Umbilical cord (tissue), 1 donor: ENCODE measurements at regions not wholly inside any gene's neighbourhood (a gene's known extent, or its start where the extent isn't known, plus 50 kb on each side); places are given as distances from the start of the nearest gene placed in this dataset.

ENCODE experiments used
- DNase-seq: peaks from one replicate; pipeline ENCODE4 v3.0.0-alpha.2; 2015; ENCODE audit warnings: low spot score

- no peak for DNase-seq
Observed at GRCh38 chr10:123492016-123492415, 174.1 kb upstream of the GPR26 start.

DNA sequence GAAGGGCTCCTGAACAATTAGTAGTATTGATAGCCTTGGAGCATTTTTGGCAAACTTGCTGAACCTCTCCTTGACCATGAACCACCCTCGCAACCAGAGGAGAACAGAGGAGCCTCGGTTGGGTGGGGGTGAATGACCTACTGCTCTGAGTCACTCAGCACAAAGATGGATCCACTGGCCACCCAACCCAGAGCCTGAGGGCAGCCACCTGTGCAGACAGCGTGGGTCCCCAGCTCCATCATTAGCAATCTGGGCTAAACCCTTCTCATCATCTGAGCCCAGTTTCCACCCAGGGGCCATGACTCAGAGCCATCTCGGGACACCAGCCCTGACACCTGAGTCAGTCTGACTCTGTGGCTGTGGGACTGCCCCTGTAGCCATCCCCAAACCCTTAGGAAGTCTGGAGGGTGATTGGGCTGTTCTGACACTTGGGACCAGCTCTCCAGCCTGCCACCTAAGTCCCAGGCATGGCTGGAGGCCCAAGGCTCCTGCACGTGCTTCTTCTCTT lies 171.8 kb upstream of the GPR26 start:
- no peak for DNase-seq

GRCh38 chr10:123496375-123496774 lies 169.8 kb upstream of the GPR26 start:
- no peak for DNase-seq

DNA sequence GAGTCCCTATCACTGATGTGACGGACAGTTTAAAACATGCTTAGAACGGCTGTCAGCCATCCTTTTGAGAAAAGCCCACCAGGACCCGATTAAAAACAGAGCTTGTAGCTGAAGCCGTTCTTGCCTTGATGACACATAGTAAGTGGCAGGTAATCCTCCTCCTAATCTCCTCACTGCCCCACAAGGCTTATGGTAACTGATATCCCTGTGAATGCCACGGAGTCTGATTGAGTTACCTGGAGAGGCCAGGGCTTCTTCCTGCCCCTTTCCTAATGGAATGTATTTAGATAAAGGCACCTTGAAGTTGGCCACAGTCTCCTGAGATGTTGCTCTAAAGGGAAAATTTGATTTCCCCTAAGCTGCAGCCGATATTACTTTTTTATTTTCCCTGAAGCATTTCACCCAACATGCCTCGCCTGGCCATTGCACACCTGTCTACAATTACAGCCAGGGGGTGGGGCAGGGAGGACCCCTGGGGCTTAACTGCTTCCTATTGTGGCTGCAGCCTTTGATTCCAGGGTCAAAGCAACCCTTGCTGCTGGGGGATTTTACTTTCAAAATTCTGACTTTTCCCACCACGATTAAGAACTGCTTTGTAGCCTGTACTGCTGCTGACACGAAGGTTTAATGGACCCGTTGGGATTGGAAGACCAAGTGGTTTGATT lies 169.0 kb upstream of the GPR26 start:
- no peak for DNase-seq

GRCh38 chr10:123500110-123500509 lies 166.0 kb upstream of the GPR26 start:
- no peak for DNase-seq

DNA sequence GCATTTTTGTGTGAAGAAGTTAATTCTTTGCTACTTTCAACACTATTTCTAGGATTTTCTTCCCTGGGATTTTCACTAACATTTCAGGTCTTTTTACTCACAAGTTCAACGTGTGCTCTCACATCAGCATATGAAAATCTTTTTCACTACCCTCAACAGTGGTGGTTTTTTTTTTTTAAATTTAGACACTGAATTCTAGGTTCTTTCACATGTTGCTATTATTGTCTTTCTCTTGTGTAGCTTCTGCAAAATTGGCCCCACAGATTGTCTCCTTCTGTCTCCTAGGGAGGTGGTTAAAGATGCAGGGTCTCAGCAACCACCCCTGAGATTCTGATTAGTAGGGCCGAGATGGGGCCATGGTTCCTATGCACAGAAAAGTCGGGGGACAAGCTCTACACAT lies 165.0 kb upstream of the GPR26 start:
- no peak for DNase-seq

DNA sequence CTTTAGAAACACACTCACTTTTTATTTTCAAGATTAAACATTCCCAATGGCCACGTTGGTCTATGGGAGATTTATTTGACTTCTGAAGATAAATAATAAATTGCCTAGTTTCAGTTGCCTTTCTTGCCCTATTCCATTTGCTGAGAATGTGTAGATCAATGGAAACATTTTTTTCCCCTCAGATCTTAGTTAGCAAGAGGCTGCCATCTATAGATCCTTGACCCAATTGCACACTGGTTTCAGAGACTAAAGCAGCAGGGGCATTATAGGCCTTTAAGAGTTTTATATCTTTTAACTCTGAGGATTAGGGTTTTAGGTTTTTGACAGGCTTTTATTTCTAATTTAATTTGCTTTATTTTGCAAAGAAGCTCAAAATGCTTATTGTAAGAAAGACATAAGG lies 163.2 kb upstream of the GPR26 start:
- DNase-seq, result peak; percentile 37

- no peak for DNase-seq
Observed at GRCh38 chr10:123506455-123506854, 159.7 kb upstream of the GPR26 start.

GRCh38 chr10:123507298-123507697 lies 158.9 kb upstream of the GPR26 start:
- DNase-seq, result no peak

- DNase-seq, result no peak
Observed at GRCh38 chr10:123509338-123509737, 156.8 kb upstream of the GPR26 start.

GRCh38 chr10:123512901-123513775 lies 153.0 kb upstream of the GPR26 start:
- DNase-seq, result peak; percentile 63

DNA sequence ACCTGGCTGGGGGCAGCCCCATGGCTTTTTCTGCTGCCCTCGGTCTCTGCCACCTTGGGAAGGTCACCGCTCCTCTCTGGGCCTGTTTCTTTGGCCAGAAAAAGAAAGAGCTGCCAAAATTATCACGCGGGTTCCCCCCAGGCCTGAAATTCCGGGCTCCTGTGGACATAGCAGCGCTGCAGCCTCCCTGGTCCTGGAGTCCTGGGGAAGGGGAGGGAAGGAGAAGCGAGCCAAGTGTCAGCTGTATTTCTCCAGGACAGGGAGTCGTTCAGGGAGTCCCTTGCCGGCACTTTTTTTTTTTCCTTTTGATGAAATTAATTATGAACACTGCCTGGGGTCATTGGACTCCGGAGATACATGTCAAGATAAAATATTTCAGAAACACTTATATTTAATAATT lies 152.3 kb upstream of the GPR26 start:
- no peak for DNase-seq

GRCh38 chr10:123514996-123515395 lies 151.2 kb upstream of the GPR26 start:
- DNase-seq, result no peak

- DNase-seq, result no peak
Observed at GRCh38 chr10:123515661-123516060, 150.5 kb upstream of the GPR26 start.

- no peak for DNase-seq
Observed at GRCh38 chr10:123516291-123516690, 149.9 kb upstream of the GPR26 start.

- DNase-seq, result no peak
Observed at GRCh38 chr10:123517426-123517825, 148.7 kb upstream of the GPR26 start.

DNA sequence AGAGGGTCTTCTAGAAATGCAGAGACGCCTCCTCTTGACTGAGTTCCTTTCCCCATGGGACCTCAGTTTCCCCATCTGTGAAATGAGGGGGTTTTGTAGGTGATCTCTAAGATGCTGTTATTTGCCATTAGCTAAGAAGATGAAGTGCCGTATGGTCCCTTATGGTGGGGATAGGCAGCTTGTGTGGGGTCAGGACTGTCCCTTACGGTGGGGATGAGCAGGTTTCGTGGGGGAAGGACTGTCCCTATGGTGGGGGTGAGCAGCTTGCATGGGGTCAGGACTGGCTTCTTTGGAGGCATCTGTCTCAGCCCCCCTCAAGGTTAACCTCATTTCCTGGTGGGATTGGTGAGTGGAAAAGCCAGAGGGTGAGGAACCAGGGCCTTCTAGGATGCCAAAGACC lies 148.3 kb upstream of the GPR26 start:
- no peak for DNase-seq

DNA sequence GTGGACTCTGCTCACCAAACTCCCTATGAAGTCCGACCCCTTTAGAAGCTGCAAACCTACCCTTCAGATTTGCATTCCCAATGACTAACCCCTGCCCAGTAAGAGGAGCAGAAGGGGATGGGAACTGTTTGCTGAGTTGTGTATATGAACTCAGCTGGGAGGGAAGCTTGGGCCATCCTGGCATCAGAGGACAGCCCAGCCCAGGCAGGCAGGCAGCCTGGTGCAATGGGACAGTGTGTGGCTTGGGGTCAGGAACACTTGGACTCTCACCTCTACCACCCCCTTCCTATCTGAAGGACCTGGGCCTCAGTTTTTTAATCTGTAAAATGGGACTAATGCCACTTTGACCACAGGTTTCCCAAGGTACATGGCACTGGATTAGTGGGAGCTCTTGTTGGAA lies 147.4 kb upstream of the GPR26 start:
- DNase-seq, result no peak

DNA sequence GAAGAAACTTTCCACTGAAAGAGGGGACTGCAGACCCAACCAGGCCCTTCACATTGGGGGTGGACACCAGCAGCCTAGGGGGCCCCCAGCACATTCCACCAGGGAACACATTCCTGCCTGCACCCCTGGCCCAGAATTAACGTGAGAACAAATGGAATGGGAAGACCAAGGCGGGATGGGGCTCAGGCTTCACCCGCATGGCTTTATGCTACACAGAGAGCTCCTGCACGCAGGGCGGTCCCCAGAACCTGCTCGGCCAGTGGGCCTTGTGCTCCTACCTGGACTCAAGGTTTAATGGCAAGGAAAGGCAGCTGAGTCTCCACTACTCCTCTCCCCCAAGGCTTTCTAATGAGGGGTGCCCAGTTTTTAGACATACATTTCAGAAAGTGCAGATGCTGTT lies 146.3 kb upstream of the GPR26 start:
- DNase-seq, result no peak

- DNase-seq, result no peak
Observed at GRCh38 chr10:123521076-123521475, 145.1 kb upstream of the GPR26 start.

- no peak for DNase-seq
Observed at GRCh38 chr10:123521556-123521955, 144.6 kb upstream of the GPR26 start.

DNA sequence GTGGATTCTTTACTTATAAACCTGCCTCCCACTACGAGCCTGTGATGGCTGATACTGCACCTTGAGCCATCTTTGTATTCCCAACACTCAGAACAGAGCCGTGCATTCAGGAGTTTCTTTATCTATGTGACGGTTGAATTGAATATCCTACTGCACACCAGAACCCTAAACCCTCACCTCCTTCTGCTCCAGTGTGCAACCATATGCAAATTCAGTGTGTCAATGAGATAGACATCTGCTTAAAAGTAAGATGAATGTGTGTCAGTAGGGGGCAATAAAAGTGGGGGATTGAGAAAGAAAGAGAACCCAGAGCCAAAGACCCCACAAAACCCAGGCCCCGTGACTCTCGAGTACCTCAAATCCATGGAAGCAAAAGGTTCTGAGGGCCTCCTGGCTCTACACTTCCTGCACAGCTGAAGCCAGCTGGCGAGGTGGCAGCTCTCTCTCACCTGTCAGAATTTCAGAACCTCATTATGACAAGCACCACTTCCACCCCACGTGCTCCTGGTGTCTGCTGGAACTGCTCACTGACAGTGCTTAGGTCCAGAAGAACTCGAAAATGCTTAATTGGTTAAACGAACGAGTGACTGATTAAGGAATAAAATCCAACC lies 143.3 kb upstream of the GPR26 start:
- DNase-seq, result no peak

- DNase-seq, result no peak
Observed at GRCh38 chr10:123523833-123524232, 142.3 kb upstream of the GPR26 start.
